ENCODE measurements at regions not wholly inside any gene's neighbourhood (a gene's known extent, or its start where the extent isn't known, plus 50 kb on each side); places are given as distances from the start of the nearest gene placed in this dataset.

GRCh38 chr12:39044754-39045153 is 139.4 kb upstream of the CPNE8 start:
- no peak for TF ChIP-seq CTCF (IDR thresholded peaks at IDR 0.05 in 2 of 3, conservative IDR thresholded peaks at IDR 0.05 in 1 of 3; ENCODE audit: borderline replicate concordance in 1 of 3, insufficient read depth in 1 of 3, low read depth in 2 of 3, low read length in 2 of 3)
- TF ChIP-seq SP1 (IDR thresholded peaks at IDR 0.05; ENCODE audit: low read depth), result no peak
